Endothelial cell of umbilical vein (primary cell): ENCODE measurements at regions not wholly inside any gene's neighbourhood (a gene's known extent, or its start where the extent isn't known, plus 50 kb on each side); places are given as distances from the start of the nearest gene placed in this dataset.
"Not testable (repeated sequence)": the region's sequence is repeated elsewhere in the genome, so short reads cannot be mapped to it uniquely, and the experiment has no call there.

Experiments used
- BruUV-seq: library from RNA; stranded (reverse); fragments of 400-500 nt; replicated peaks from 2 replicates; lab custom pipeline; 2021; lab: Mats Ljungman, UMichigan
- CTCF ChIA-PET: fragments of 300-600, 350-600 bp; sonication (Branson Sonifier 250); formaldehyde crosslinking; loops from one replicate; lab custom pipeline; 2021; ENCODE audit warnings: antibody characterized with exemption, inconsistent platforms; lab: Charles Lee
- POLR2A ChIA-PET: fragments of 300-600, 350-600 bp; sonication (Branson Sonifier 250); formaldehyde crosslinking; loops from one replicate; lab custom pipeline; 2021; ENCODE audit warnings: antibody characterized with exemption, inconsistent platforms; lab: Charles Lee
- DNase-seq: peaks from one replicate; pipeline ENCODE4 v3.0.0-alpha.2; 2011; ENCODE audit warnings: low read depth, low spot score
- FAIRE-seq: peaks from 2 replicates; lab custom pipeline; 2011; peaks lifted over from hg19 to GRCh38; lab: Jason Lieb, UNC
- H2AFZ ChIP-seq: 2 replicates; pipeline ENCODE4 v1.6.0; 2012; ENCODE audit warnings: low read depth, low read length, control low read depth, inconsistent platforms
- H3K27ac ChIP-seq: 2 replicates; pipeline ENCODE4 v1.5.1; 2011; ENCODE audit warnings: low read depth, mild to moderate bottlenecking, control low read depth, low read length, moderate library complexity; ENCODE audit not compliant: insufficient read depth
- H3K27me3 ChIP-seq, 2 experiments: 2 replicates each; pipeline versions ENCODE4 v1.6.0 to v1.6.1; 2011; ENCODE audit warnings: low read length in 2 of 2, mixed read lengths in 1 of 2; ENCODE audit not compliant: control insufficient read depth in 2 of 2, insufficient read depth in 2 of 2
- H3K36me3 ChIP-seq, 2 experiments: 2 replicates in 1 of 2; 3 replicates in 1 of 2; pipeline ENCODE4 v1.5.1; 2011; ENCODE audit warnings: low read length in 2 of 2, mild to moderate bottlenecking in 1 of 2, moderate library complexity in 1 of 2; ENCODE audit not compliant: control insufficient read depth in 2 of 2, insufficient read depth in 2 of 2; ENCODE audit errors: extremely low read depth in 1 of 2
- H3K4me1 ChIP-seq: 3 replicates; pipeline ENCODE4 v1.5.1; 2011; ENCODE audit warnings: mild to moderate bottlenecking, low read length; ENCODE audit not compliant: control insufficient read depth, insufficient read depth; ENCODE audit errors: extremely low read depth
- H3K4me2 ChIP-seq: 2 replicates; pipeline ENCODE4 v1.6.1; 2011; ENCODE audit warnings: low read length, control low read depth, mixed read lengths; ENCODE audit not compliant: insufficient read depth
- H3K4me3 ChIP-seq, 3 experiments: fragments of 200-600 bp in 1 of 3; sonication (generic), shearing (Covaris generic) in 1 of 3; replicated peaks in 1 of 3; 2 replicates each; pipeline ENCODE4 v1.5.1; 2011 to 2016; ENCODE audit warnings: control low read depth in 3 of 3, low read length in 3 of 3, mild to moderate bottlenecking in 2 of 3, inconsistent platforms in 1 of 3, low read depth in 1 of 3, moderate library complexity in 1 of 3; ENCODE audit not compliant: insufficient read depth in 1 of 3
- H3K79me2 ChIP-seq: 2 replicates; pipeline ENCODE4 v1.6.0; 2012; ENCODE audit warnings: low read length, inconsistent platforms; ENCODE audit not compliant: control insufficient read depth, insufficient read depth
- H3K9ac ChIP-seq: replicated peaks from 2 replicates; pipeline ENCODE3; 2011; ENCODE audit warnings: low read length, control low read depth; ENCODE audit not compliant: insufficient read depth; ENCODE audit errors: extremely low read depth
- H3K9me1 ChIP-seq: replicated peaks from 3 replicates; pipeline ENCODE4 v1.6.0; 2011; ENCODE audit warnings: mild to moderate bottlenecking, low read length; ENCODE audit not compliant: control insufficient read depth, insufficient read depth; ENCODE audit errors: extremely low read depth
- H3K9me3 ChIP-seq: replicated peaks from 2 replicates; pipeline ENCODE4 v1.5.1; 2012; ENCODE audit warnings: low read length, inconsistent platforms; ENCODE audit not compliant: control insufficient read depth, insufficient read depth
- H4K20me1 ChIP-seq: replicated peaks from 2 replicates; pipeline ENCODE3; 2011; ENCODE audit warnings: mild to moderate bottlenecking, low read length; ENCODE audit not compliant: control insufficient read depth, insufficient read depth; ENCODE audit errors: extremely low read depth
- CTCF ChIP-seq, 2 donors: IDR thresholded peaks; 1 replicate in 1 of 2; 2 replicates in 1 of 2; pipeline ENCODE4 v1.5.1; 2011; ENCODE audit warnings: low read length in 2 of 2, mild to moderate bottlenecking in 2 of 2, moderate library complexity in 2 of 2, control low read depth in 1 of 2, inconsistent platforms in 1 of 2, low read depth in 1 of 2; ENCODE audit not compliant: insufficient read depth in 1 of 2; ENCODE audit errors: extremely low read depth in 1 of 2
- EZH2 ChIP-seq: IDR thresholded peaks from 2 replicates; pipeline ENCODE4 v1.6.1; 2012; ENCODE audit warnings: borderline replicate concordance, low read depth, mild to moderate bottlenecking, moderate library complexity, low read length, inconsistent platforms; ENCODE audit not compliant: severe bottlenecking
- FOS ChIP-seq: IDR thresholded peaks from 2 replicates; pipeline ENCODE4 v1.6.1; 2011; ENCODE audit warnings: mild to moderate bottlenecking, low read length, moderate library complexity, borderline replicate concordance; ENCODE audit not compliant: insufficient read depth
- GATA2 ChIP-seq: IDR thresholded peaks from 2 replicates; pipeline ENCODE4 v1.7.0; 2011; ENCODE audit warnings: low read depth, mild to moderate bottlenecking, moderate library complexity, mixed read lengths, low read length; ENCODE audit not compliant: insufficient read length, insufficient read depth
- JUN ChIP-seq: IDR thresholded peaks from 2 replicates; pipeline ENCODE4 v1.6.1; 2011; ENCODE audit warnings: borderline replicate concordance, low read depth; ENCODE audit not compliant: insufficient read length, insufficient read depth
- MAX ChIP-seq: IDR thresholded peaks from 2 replicates; pipeline ENCODE4 v1.6.1; 2011; ENCODE audit not compliant: insufficient read depth, insufficient read length
- MYC ChIP-seq: IDR thresholded peaks from one replicate; pipeline ENCODE4 v1.6.1; 2011; ENCODE audit warnings: mild to moderate bottlenecking, low read depth, low read length
- POLR2A ChIP-seq: IDR thresholded peaks from 2 replicates; pipeline ENCODE4 v1.6.1; 2012; ENCODE audit warnings: low read depth, mild to moderate bottlenecking, control low read depth, low read length
- POLR2AphosphoS5 ChIP-seq: IDR thresholded peaks from 2 replicates; pipeline ENCODE4 v1.6.1; 2012; ENCODE audit warnings: low read depth, mild to moderate bottlenecking, control low read depth, low read length, moderate library complexity; ENCODE audit not compliant: insufficient read depth
- dilution Hi-C: fragments of 300-500 bp; cut with MboI; formaldehyde crosslinking; loops from one replicate; pipeline ENCODE4 v1.15.0; 2019; ENCODE audit warnings: low sequenced_read_pairs; ENCODE audit not compliant: extremely low pct_ligation_motif_present
- intact Hi-C: fragments of 100-400 bp; cut with micrococcal nuclease; formaldehyde crosslinking; loops from one replicate; pipeline ENCODE4 v1.10.0; 2022

- no TSS peak for BruUV-seq
- POLR2A ChIA-PET, result no interaction called here
- FAIRE-seq, result no peak
Observed at GRCh38 chr6:76940191-76940590, 523.1 kb downstream of the HTR1B start.

GRCh38 chr6:76914737-76915136 lies 548.6 kb downstream of the HTR1B start:
- FAIRE-seq (no peak), DNase-seq (no peak)
- CTCF ChIA-PET, result no interaction called here
- Histone ChIP-seq H2AFZ (no peak overlapping the region), H3K4me3 (no peak overlapping the region), H3K79me2 (no peaks in the 10 kb centered on the region), H3K36me3 (no peaks in the 10 kb centered on the region), H3K27me3 (no peaks in the 10 kb centered on the region), H3K9ac (no peak overlapping the region), H3K27ac (no peak overlapping the region), H3K4me2 (no peak overlapping the region), H3K9me3 (no peaks in the 10 kb centered on the region), H3K4me1 (no peaks in the 10 kb centered on the region), H3K9me1 (no peaks in the 10 kb centered on the region), H4K20me1 (no peaks in the 10 kb centered on the region)
- POLR2A ChIA-PET, result no interaction called here
- TF ChIP-seq CTCF (IDR thresholded peaks at IDR 0.05; ENCODE audit: extremely low read depth in 1 of 2, insufficient read depth in 1 of 2, low read depth in 1 of 2, low read length in 2 of 2), result no peak
- no peak for TF ChIP-seq EZH2
- TF ChIP-seq MAX, result no peak
- no peak for TF ChIP-seq FOS
- no peak for TF ChIP-seq MYC
- TF ChIP-seq JUN, result no peak
- no peak for TF ChIP-seq POLR2AphosphoS5
- TF ChIP-seq POLR2A, result no peak
- TF ChIP-seq GATA2, result no peak
- dilution Hi-C loops, result no loop called here
- intact Hi-C loops, result no loop called here
- no TSS peak for BruUV-seq

More at GRCh38 chr6:76940191-76940590, 523.1 kb downstream of the HTR1B start:
- H3K9ac ChIP-seq, result no peak overlapping the region
- H3K4me1 ChIP-seq, result no peaks in the 10 kb centered on the region
- CTCF ChIA-PET, result interaction anchor here (1.4 to 1.5 kb wide), 2 partner anchors 8 to 10 kb away, joined by 3 to 4 read pairs; no protein-coding TSS in a partner anchor
- no peaks in the 10 kb centered on the region for H3K9me3 ChIP-seq
- H3K27me3 ChIP-seq, result no peaks in the 10 kb centered on the region
- H4K20me1 ChIP-seq, result no peaks in the 10 kb centered on the region
- H3K79me2 ChIP-seq, result no peaks in the 10 kb centered on the region
- dilution Hi-C loops (no loop called here), intact Hi-C loops (no loop called here)
- H3K27ac ChIP-seq, result no peak overlapping the region
- TF ChIP-seq JUN, result no peak
- TF ChIP-seq GATA2, result no peak
- H2AFZ ChIP-seq, result no peak overlapping the region
- no peaks in the 10 kb centered on the region for H3K36me3 ChIP-seq
- no peak for DNase-seq
- no peak overlapping the region for H3K4me3 ChIP-seq
- no peak overlapping the region for H3K4me2 ChIP-seq
- H3K9me1 ChIP-seq, result no peaks in the 10 kb centered on the region

- H3K4me3 ChIP-seq, dilution Hi-C loops, H3K9me1 ChIP-seq, CTCF ChIA-PET, DNase-seq, H3K4me1 ChIP-seq, H3K9me3 ChIP-seq, BruUV-seq, H3K27me3 ChIP-seq, H3K9ac ChIP-seq, FAIRE-seq, intact Hi-C loops, H3K27ac ChIP-seq, H4K20me1 ChIP-seq, H2AFZ ChIP-seq, H3K36me3 ChIP-seq, H3K4me2 ChIP-seq, H3K79me2 ChIP-seq: not testable (repeated sequence)
- POLR2A ChIA-PET, result interaction anchor here (0.7 kb wide), 1 partner anchor 65 kb away, joined by 3 read pairs; no protein-coding TSS in a partner anchor
Observed at GRCh38 chr6:76905541-76905940, 557.8 kb downstream of the HTR1B start.
